K562 (cell line): ENCODE measurements at regions not wholly inside any gene's neighbourhood (a gene's known extent, or its start where the extent isn't known, plus 50 kb on each side); places are given as distances from the start of the nearest gene placed in this dataset.

ENCODE experiments used
- ATAC-seq: fragments of 200-7000 bp; cut with Tn5 transposase; 3 replicates; pipeline ENCODE4 v1.9.1; 2020; ENCODE audit warnings: moderate library complexity
- BruUV-seq: library from RNA; stranded (reverse); fragments of 400-500 nt; replicated peaks from 2 replicates; lab custom pipeline; 2021; lab: Mats Ljungman, UMichigan
- CTCF ChIA-PET: fragments of 300-600 bp; formaldehyde crosslinking; extraction: SDS; loops from one replicate; lab custom pipeline; 2021; ENCODE audit warnings: low intra/inter-chr PET ratio; lab: Yijun Ruan, JAX
- POLR2A ChIA-PET: fragments of 300-600, 350-650 bp; sonication (Branson Sonifier 250); formaldehyde crosslinking; extraction: SDS; loops from one replicate; lab custom pipeline; 2021; ENCODE audit warnings: antibody characterized with exemption, inconsistent platforms; lab: Yijun Ruan, JAX
- DNase-seq, 4 experiments: peaks; one replicate each; pipeline versions ENCODE4 v3.0.0 to v3.0.0-alpha.2; 2011 to 2018; ENCODE audit warnings: low spot score in 3 of 4, mixed read lengths in 3 of 4; ENCODE audit errors: extremely low read depth in 1 of 4
- FAIRE-seq: peaks from 2 replicates; lab custom pipeline; 2011; peaks lifted over from hg19 to GRCh38; lab: Jason Lieb, UNC
- H2AFZ ChIP-seq: 2 replicates; pipeline ENCODE4 v1.6.0; 2011; ENCODE audit warnings: low read depth, low read length, control low read depth, inconsistent platforms
- H3K27ac ChIP-seq: fragments of 200-600 bp; 3 replicates; pipeline ENCODE4 v1.8.0; 2011; ENCODE audit warnings: low read depth, mild to moderate bottlenecking, control low read depth, inconsistent platforms, low read length, moderate library complexity, mixed read lengths; ENCODE audit errors: extremely low read depth
- H3K27me3 ChIP-seq, 2 experiments: fragments of 300-600 bp in 1 of 2; 2 replicates in 1 of 2; 3 replicates in 1 of 2; pipeline versions ENCODE4 v1.6.0 to v1.8.0; 2011; ENCODE audit warnings: inconsistent platforms in 2 of 2, low read length in 2 of 2, mild to moderate bottlenecking in 1 of 2, mixed read lengths in 1 of 2, moderate library complexity in 1 of 2; ENCODE audit not compliant: control insufficient read depth in 2 of 2, insufficient read depth in 2 of 2
- H3K36me3 ChIP-seq: fragments of 300-600 bp; 3 replicates; pipeline ENCODE4 v1.8.0; 2011; ENCODE audit warnings: mild to moderate bottlenecking, low read length, inconsistent platforms; ENCODE audit not compliant: control insufficient read depth, insufficient read depth
- H3K4me1 ChIP-seq, 2 experiments: fragments of 200-600 bp in 1 of 2; replicated peaks in 1 of 2; 2 replicates in 1 of 2; 3 replicates in 1 of 2; pipeline versions ENCODE4 v1.5.1 to v1.8.0; 2011; ENCODE audit warnings: inconsistent platforms in 2 of 2, low read length in 2 of 2, mild to moderate bottlenecking in 1 of 2, mixed read lengths in 1 of 2, moderate library complexity in 1 of 2; ENCODE audit not compliant: control insufficient read depth in 2 of 2, insufficient read depth in 2 of 2
- H3K4me2 ChIP-seq: 2 replicates; pipeline ENCODE4 v1.6.1; 2011; ENCODE audit warnings: low read length, control low read depth, inconsistent platforms, mixed read lengths; ENCODE audit not compliant: insufficient read depth
- H3K4me3 ChIP-seq: fragments of 200-600 bp; sonication (generic), shearing (Covaris generic); 2 replicates; pipeline ENCODE4 v1.5.1; 2016; ENCODE audit warnings: control low read depth, inconsistent platforms
- H3K79me2 ChIP-seq: fragments of 200-600 bp; 3 replicates; pipeline ENCODE4 v1.8.0; 2011; ENCODE audit warnings: low read length, inconsistent platforms; ENCODE audit not compliant: control insufficient read depth, insufficient read depth
- H3K9ac ChIP-seq, 2 experiments: 2 replicates each; pipeline versions ENCODE4 v1.6.0 to v1.6.1; 2011; ENCODE audit warnings: low read depth in 2 of 2, low read length in 2 of 2, control low read depth in 1 of 2, inconsistent platforms in 1 of 2, mild to moderate bottlenecking in 1 of 2, mixed read lengths in 1 of 2; ENCODE audit not compliant: insufficient read depth in 1 of 2
- H3K9me1 ChIP-seq: one replicate; pipeline ENCODE4 v1.6.0; 2011; ENCODE audit warnings: inconsistent platforms, mild to moderate bottlenecking, low read length, moderate library complexity; ENCODE audit not compliant: control insufficient read depth, insufficient read depth
- H3K9me3 ChIP-seq: replicated peaks from 2 replicates; pipeline ENCODE4 v1.5.1; 2011; ENCODE audit warnings: low read depth, low read length, inconsistent platforms; ENCODE audit not compliant: control insufficient read depth, insufficient read depth
- H4K20me1 ChIP-seq: replicated peaks from 2 replicates; pipeline ENCODE4 v1.6.1; 2011; ENCODE audit warnings: low read length, inconsistent platforms, mixed read lengths; ENCODE audit not compliant: control insufficient read depth, insufficient read depth
- ADNP ChIP-seq: fragments of 200-800 bp; sonication (Bioruptor generic); IDR thresholded peaks from 2 replicates; pipeline ENCODE4 v1.6.1; 2016; ENCODE audit warnings: missing genetic modification characterization, missing compliant biosample characterization
- C11orf30 ChIP-seq: fragments of 450-650 bp; IDR thresholded peaks from 2 replicates; pipeline ENCODE4 v1.6.1; 2016; ENCODE audit warnings: low read depth, mild to moderate bottlenecking
- DDX20 ChIP-seq: fragments of 450-650 bp; IDR thresholded peaks from 2 replicates; pipeline ENCODE4 v1.6.1; 2016; ENCODE audit warnings: missing genetic modification characterization, low read depth, mild to moderate bottlenecking, missing compliant biosample characterization, moderate library complexity
- EGR1 ChIP-seq: fragments of 450-650 bp; conservative IDR thresholded peaks from 2 replicates; pipeline ENCODE4 v1.6.1; 2017; ENCODE audit warnings: mild to moderate bottlenecking
- EWSR1 ChIP-seq: fragments of 450-650 bp; IDR thresholded peaks from 2 replicates; pipeline ENCODE4 v1.6.1; 2018; ENCODE audit warnings: borderline replicate concordance, mild to moderate bottlenecking, low read depth, moderate library complexity; ENCODE audit not compliant: partially characterized antibody
- FOXA3 ChIP-seq, 2 experiments: fragments of 450-650 bp in 1 of 2; sonication (generic) in 1 of 2; formaldehyde crosslinking; IDR thresholded peaks in 1 of 2; conservative IDR thresholded peaks in 1 of 2; 2 replicates each; pipeline versions ENCODE4 v1.4.0 to v1.8.0; 2020 to 2022; ENCODE audit warnings: mild to moderate bottlenecking in 2 of 2, missing genetic modification reagents in 1 of 2
- MAFG ChIP-seq: fragments of 450-650 bp; conservative IDR thresholded peaks from 2 replicates; pipeline ENCODE4 v1.6.1; 2016; ENCODE audit warnings: missing genetic modification characterization, missing compliant biosample characterization
- MTA3 ChIP-seq: fragments of 450-650 bp; formaldehyde crosslinking; IDR thresholded peaks from 2 replicates; pipeline ENCODE4 v1.6.1; 2017; ENCODE audit warnings: mild to moderate bottlenecking, borderline replicate concordance
- MYNN ChIP-seq, 2 experiments: sonication (generic); formaldehyde crosslinking in 1 of 2; IDR thresholded peaks; 2 replicates each; pipeline versions ENCODE4 v1.5.0 to v1.6.1; 2016 to 2020; ENCODE audit warnings: antibody characterized with exemption in 1 of 2, missing genetic modification reagents in 1 of 2
- NR2F6 ChIP-seq: fragments of 450-650 bp; formaldehyde crosslinking; IDR thresholded peaks from 2 replicates; pipeline ENCODE4 v1.4.0; 2020; ENCODE audit warnings: mild to moderate bottlenecking
- PYGO2 ChIP-seq: fragments of 450-650 bp; IDR thresholded peaks from 2 replicates; pipeline ENCODE4 v1.6.1; 2016; ENCODE audit warnings: mild to moderate bottlenecking, missing genetic modification characterization, moderate library complexity, missing compliant biosample characterization
- SETDB1 ChIP-seq: IDR thresholded peaks from one replicate; pipeline ENCODE4 v1.6.1; 2012; ENCODE audit warnings: low read length, control low read depth, inconsistent platforms
- SNAPC5 ChIP-seq: fragments of 250-450 bp; sonication (Bioruptor Pico); IDR thresholded peaks from 2 replicates; pipeline ENCODE4 v1.8.0; 2021; ENCODE audit warnings: moderate library complexity, mild to moderate bottlenecking, inconsistent platforms
- TARDBP ChIP-seq: fragments of 450-650 bp; IDR thresholded peaks from 2 replicates; pipeline ENCODE4 v1.6.1; 2016
- TCF7L2 ChIP-seq: fragments of 150-350 bp; IDR thresholded peaks from 2 replicates; pipeline ENCODE4 v1.6.1; 2016; ENCODE audit warnings: low read depth, mild to moderate bottlenecking, low read length, moderate library complexity
- ZNF124 ChIP-seq: sonication (generic); formaldehyde crosslinking; IDR thresholded peaks from 2 replicates; pipeline ENCODE4 v1.8.1; 2022; ENCODE audit warnings: missing genetic modification reagents
- WGBS: fragments of 100-300 bp; shearing (Covaris generic); methylation state at CpG from one replicate; pipeline ENCODE4 v1.1.6; 2016; ENCODE audit warnings: low coverage, mixed read lengths; ENCODE audit not compliant: insufficient coverage; ENCODE audit errors: missing lambda C conversion rate; 5-methylcytosine and 5-hydroxymethylcytosine counted together
- in situ Hi-C: fragments of 300-500 bp; cut with MboI; formaldehyde crosslinking; loops from 4 replicates; pipeline ENCODE4 v1.15.0; 2018; ENCODE audit warnings: inconsistent platforms, mixed read lengths
- intact Hi-C: fragments of 100-400 bp; cut with micrococcal nuclease; formaldehyde crosslinking; loops from 2 replicates; pipeline ENCODE4 v1.14.2; 2022

GRCh38 chr3:72254483-72254882, 469.5 kb upstream of the PROK2 start (continued):
- 0 out of 2 replicates have a peak, but pooled peaks have one; percentile 9 for TF ChIP-seq MAFG (tag)
- peak; percentile 38; the same call in 1 of the 2 replicates for TF ChIP-seq C11orf30
- no peak for TF ChIP-seq NR2F6
- no peak for TF ChIP-seq PYGO2
- TF ChIP-seq FOXA3 (CRISPR knock-in tag; conservative IDR thresholded peaks at IDR 0.05 in 1 of 2, IDR thresholded peaks at IDR 0.05 in 1 of 2): no peak
- no peak for TF ChIP-seq EGR1
- no peak for TF ChIP-seq MTA3
- TF ChIP-seq ADNP (tag): no peak

- H3K9me1 ChIP-seq: no peaks in the 10 kb centered on the region
- ATAC-seq (no peak), DNase-seq (no peak), FAIRE-seq (no peak)
- H3K4me2 ChIP-seq: no peak overlapping the region
- TF ChIP-seq TARDBP: no peak
- TF ChIP-seq MYNN (IDR thresholded peaks at IDR 0.05): no peak
- TF ChIP-seq MYNN (CRISPR knock-in tag; IDR thresholded peaks at IDR 0.05): no peak
- TF ChIP-seq DDX20 (tag): no peak
- TF ChIP-seq SETDB1: no peak
- no peak for TF ChIP-seq SNAPC5 (CRISPR knock-in tag)
- no peak for TF ChIP-seq ZNF124
- no peak for TF ChIP-seq TCF7L2
- no peak for TF ChIP-seq EWSR1
- ChIA-PET POLR2A (interaction anchor here (0.6 kb wide), 1 partner anchor 100 kb away, joined by 3 read pairs; no protein-coding TSS in a partner anchor), CTCF (no interaction called here)
- intact Hi-C loops: no loop called here
- no peak overlapping the region for H3K9ac ChIP-seq
- BruUV-seq: no TSS peak
- no peaks in the 10 kb centered on the region for H4K20me1 ChIP-seq
- H2AFZ ChIP-seq: no peak overlapping the region
- no peak overlapping the region for H3K4me3 ChIP-seq
- in situ Hi-C loops: no loop called here
- WGBS: 38% methylated on average over 2 of the region's 2 CpGs
- H3K36me3 ChIP-seq: no peaks in the 10 kb centered on the region
- H3K9me3 ChIP-seq: no peaks in the 10 kb centered on the region
- no peaks in the 10 kb centered on the region for H3K79me2 ChIP-seq
- H3K27me3 ChIP-seq: no peaks in the 10 kb centered on the region
- no peak overlapping the region for H3K27ac ChIP-seq
- no peaks in the 10 kb centered on the region; a peak in 2 of 5 replicates for H3K4me1 ChIP-seq
These were observed 465.8 kb upstream of the PROK2 start for GRCh38 chr3:72250725-72251124.
